NCI-H2196 treated with DMSO at 0.1 percent for 48 hours (cell line): ENCODE measurements at regions not wholly inside any gene's neighbourhood (a gene's known extent, or its start where the extent isn't known, plus 50 kb on each side); places are given as distances from the start of the nearest gene placed in this dataset.
"Not testable (repeated sequence)": the region's sequence is repeated elsewhere in the genome, so short reads cannot be mapped to it uniquely, and the experiment has no call there.

ENCODE experiments used
- DNase-seq: peaks from one replicate; lab custom pipeline; 2025; ENCODE audit not compliant: unreplicated experiment; lab: John Stamatoyannopoulos, UW

DNA sequence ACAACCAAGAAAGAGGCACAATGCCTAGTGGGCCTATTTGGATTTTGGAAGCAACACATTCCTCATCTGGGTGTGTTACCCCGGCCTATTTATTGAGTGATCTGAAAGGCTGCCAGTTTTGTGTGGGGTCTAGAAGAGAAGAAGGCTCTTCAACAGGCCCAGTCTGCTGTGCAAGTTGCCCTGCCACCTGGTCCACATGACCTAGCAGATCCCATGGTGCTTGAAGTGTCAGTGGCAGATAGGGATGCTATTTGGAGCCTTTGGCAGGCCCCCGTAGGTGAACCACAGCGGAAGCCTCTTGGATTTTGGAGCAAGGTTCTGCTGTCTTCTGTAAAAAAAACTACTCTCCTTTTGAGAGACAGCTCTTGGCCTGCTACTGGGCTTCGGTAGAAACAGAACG lies 820.1 kb downstream of the TMTC2 start:
- no peak for DNase-seq

DNA sequence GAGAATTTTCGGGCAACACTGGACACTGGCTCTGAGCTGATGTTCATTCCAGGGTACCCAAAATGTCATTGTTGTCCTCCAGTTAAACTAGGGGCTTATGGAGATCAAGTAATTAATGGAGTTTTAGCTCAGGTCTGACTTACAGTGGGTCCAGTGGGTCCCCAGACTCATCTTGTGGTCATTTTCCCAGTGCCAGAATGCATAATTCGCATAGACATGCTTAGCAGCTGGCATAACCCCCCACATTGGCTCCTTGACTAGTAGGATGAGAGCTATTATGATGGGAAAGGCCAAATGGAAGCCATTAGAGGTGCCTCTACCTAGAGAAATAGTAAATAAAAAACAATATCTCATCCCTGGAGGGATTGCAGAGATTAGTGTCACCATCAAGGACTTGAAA lies 818.9 kb downstream of the TMTC2 start:
- DNase-seq = no peak

DNA sequence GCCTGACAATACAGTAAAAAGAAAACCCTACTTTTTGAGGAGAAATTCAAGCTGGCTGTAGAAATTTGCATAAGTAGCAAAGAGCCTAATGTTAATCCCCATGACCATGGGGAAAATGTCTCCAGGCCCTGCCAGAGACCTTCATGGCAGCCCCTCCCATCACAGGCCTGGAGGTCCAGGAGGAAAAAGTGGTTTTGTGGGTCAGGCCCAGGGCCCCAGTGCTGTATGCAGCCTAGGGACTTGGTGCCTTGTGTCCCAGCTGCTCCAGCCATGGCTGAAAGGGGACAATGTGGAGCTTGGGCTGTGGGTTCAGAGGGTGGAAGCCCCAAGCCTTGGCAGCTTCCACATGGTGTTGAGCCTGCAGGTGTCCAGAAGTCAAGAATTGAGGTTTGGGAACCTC lies 813.2 kb downstream of the TMTC2 start:
- DNase-seq = not testable (repeated sequence)

DNA sequence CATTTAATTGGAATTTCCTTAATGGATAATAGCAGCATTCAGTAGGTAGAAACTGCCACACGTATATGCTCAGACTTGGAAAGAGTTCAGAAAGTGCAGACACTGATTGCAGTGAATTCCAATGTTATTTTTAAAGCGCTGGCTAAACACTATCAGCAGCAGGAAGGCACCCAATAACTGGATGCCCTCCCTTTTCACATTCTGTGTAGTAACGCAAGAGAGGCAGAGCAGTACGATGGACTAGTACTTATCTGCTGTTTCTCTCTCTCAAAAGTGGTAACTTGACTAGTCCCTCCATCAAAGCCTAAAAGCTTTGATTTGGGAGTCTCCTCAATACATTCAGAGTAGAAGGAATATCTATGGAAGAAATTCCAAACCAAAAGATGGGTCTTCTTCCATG lies 791.0 kb downstream of the TMTC2 start:
- DNase-seq = no peak

DNA sequence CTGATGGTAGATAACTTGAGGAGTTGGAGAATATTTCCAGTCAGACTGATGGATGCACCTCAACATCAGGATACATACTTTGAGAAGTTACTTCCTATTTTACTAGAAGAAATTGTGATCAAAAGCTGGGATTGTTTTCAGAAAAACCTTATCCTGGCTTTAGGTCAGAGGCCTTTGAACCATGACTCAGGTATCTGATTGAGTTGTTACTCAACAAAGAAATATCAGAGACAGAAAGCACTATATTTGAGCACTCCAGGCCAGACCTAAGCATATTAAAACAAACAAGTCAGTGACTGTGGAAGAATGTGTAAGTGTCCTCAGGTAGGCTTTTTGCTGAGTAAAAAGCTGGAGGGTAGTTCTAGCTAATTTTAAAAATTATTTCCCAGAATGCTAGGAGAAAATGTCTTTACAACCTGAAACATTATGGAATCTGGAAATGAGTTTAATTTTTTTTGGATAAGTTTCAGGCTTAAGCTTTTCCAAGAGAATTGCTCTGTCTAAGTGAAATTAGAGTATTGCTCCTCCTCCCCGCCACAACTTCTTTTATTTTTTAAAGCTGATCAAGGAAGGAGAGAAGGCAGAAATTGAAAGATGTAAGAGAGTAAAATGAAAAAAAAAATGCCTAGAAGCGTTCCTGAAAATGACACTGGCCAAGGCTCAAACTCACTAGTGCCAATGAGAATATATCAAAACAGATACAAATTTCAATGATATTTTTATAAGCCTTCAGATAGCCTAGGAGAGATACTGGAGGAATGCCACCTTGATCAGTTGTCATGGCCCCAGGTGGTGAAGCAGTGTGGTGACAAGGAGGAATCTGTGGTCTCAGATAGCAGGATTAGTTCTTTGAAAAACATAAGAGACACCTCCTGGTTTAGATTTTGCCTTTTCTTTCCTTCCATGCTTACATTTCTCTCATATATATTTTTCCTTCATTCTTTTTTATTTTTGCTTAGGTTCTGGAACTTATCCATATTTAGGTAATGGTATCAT lies 790.3 kb downstream of the TMTC2 start:
- no peak for DNase-seq

DNA sequence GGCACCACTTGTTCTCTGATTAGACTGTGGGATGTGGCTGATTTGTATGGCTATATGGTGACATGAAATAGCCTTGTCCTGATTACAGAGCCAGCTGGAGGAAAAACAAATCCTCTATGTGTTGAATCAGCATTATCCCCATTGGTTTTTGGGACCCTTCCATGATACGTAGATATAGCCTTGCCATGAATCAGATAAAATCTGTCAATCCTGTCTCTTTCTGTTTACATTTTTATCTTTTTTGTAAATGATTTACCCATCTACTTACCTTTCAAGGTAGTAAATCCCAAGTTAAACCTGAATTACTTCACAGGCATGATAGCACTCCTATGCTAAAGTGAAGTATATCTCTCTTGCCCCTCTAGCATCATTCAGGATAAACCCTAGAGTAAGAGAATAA lies 789.3 kb downstream of the TMTC2 start:
- DNase-seq = no peak

DNA sequence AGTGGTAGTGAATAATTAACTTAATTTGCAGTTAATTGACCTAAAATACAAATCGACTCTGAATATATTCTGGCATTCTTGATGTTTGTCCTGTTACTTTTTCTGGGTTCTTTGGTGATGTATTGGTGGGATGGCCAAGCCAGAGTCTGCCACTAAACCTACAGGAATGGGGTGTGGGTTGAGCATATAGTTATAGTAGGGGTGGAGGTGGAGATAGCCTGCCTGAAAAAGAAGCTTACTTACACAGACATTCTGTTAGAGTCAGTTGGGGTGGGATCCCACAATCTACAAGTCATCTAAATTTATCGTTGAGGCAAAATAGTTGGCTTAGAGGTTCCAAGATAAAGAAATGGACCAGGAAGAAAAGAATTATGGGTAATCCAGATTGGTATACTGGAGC lies 787.7 kb downstream of the TMTC2 start:
- DNase-seq = no peak

DNA sequence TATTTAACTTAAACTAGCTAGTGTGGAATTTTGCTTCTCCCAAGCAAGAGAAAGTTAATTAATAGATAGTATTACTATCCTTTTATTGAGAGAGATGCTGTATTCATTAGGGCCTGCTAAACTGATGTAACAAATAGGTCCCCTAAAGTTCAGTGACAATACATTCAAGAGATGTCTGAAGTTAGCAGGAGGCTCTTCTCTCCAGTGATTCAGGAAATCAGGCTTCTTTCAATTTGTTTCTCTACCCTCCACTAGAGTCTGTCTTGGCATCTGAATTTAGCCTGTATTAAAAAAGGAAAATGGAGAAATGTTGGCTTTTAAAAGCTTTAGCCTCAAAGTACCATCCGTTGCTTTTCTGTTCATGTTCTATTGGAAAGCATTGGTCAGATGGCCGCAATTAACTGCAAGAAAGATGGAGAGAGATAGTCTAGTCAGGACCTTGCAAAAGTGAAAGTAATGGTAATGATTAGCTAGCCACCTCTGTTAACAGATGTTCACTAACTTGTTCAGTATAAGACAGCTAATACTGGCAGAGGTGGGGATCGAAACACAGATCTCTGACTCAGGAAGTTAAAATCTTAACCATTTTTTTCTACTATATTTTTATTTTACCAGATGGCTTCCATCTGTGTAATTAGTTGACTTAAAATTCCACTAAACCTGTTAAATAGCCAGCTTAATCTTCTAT lies 786.8 kb downstream of the TMTC2 start:
- DNase-seq = no peak

DNA sequence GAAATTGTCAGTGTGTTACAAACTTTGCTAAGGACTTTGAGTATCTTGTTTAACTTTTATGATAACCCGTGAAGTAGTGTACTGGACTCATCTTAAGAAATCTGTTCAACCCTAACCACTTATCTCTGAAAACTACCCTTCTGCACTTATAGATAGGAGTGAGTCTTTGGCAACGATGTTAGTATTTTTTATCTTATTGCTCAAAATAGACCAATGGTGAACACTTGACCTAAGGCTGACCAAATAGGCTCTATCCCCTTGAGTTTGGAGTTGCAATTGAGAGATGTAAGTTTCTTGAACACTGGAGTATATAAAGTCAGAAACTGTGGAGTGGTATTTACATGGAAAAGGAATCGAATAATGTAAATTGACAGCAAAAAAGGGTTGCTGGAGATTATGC lies 786.1 kb downstream of the TMTC2 start:
- no peak for DNase-seq

DNA sequence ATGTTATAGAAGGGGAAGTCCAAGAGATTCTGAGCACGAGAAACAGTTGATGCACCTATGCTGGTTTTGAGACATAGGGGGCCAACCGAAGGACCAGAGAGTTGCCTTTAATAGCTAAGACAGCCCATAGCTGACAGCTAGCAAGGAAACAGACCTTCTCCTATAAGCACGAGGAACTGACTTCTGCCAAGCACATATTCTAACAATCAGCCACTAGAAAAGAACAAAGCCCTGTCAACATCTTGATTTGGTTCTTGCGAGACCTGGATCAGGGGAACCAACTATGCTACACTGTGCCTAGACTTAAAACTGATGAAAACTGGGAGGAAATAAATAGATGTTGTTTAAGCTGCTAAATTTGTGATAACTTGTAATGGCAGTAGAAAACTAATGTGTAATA lies 785.6 kb downstream of the TMTC2 start:
- no peak for DNase-seq

DNA sequence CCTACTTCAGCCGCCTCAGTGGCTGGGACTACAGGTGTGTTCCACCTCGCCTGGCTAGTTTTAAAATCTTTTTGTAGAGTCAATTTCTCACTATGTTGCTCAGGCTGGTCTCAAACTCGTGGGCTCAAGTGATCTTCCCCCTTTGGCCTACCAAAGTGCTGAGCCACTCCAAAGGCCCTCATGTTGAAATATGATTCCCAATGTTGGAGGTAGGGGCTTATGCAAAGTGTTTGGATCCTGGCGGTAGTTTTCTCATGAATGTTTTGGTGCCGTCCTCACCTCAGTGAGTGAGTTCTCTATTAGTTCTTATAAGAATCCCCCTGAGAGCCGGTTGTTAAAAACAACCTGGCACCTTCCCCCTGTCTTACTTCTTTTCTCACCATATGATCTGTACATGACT lies 784.6 kb downstream of the TMTC2 start:
- DNase-seq = no peak

DNA sequence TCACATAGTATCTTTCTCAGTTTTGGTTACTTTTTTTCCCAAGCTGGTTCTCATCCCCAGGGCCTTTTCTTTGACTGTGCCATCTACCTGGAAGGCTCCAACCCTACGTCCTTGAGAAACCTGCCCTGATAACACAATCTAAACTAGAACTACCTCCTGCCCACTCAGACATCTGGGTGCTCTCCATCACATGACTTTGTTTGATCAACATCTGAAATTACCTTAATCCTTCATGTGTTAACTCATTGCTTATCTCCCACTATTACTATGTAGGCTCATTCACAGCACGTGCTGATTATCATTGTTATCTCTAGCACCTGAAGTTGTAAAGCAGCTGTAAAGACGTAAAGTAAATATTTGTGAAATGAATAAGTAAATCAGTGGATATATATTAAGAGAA lies 784.0 kb downstream of the TMTC2 start:
- no peak for DNase-seq

DNA sequence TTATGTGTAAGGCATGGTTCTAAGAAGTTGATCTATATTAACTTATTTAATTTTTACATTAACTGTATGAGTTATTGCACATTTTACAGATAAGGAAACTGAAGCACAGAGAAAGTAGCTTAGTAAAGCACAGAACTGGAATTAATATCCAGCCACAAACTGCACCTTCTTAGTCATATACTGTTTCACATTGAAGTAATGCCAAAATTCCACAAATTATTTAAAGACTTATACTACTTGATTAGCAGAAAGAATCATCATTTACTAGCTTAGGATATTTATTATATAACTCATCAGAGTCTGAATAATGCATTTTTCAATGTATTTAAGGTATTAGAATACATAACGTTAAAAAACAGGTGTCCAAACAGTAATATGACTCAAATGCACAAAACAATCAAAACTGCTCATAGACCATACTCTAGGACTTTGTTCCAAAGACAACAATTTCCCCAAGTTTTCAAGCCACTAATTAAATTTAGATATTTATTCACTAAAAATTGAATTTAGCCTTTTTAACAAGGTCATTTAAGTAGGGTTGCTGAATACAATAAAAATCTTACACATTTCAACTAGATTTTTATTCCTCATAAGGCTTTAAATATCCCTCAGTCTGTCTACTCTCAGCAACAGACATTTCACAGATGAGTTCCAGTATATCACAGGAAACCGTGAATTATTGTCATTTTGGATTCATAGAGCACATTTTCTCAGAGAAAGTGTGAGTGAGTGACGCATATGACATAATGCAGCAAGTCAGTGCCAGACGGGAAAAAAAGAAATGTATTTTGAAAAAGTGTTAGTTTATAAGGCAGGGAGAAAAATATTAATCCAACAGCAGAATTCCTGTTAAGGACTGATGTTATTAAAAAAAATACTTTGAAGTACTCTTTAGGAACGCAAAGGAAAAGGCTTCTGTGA lies 782.5 kb downstream of the TMTC2 start:
- DNase-seq = no peak

DNA sequence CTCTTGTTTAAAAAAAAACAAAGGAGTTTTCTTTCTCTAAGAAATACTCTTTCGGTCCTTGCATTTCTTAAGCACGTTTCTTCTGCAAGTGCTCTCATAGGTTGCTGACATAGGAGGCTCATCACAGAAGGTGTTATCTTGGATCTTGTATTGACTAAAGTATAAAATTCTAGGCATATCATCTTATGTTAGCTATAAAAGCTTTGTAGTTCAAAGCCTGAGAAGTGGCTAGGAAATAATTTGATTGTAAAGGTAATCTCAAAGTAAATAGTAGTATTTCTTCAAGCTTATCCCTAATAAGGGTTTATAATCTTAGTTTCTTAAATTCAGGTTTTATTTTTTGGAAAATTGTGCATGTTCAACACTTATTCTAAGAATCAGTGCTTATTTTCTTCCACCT lies 778.9 kb downstream of the TMTC2 start:
- DNase-seq = no peak

DNA sequence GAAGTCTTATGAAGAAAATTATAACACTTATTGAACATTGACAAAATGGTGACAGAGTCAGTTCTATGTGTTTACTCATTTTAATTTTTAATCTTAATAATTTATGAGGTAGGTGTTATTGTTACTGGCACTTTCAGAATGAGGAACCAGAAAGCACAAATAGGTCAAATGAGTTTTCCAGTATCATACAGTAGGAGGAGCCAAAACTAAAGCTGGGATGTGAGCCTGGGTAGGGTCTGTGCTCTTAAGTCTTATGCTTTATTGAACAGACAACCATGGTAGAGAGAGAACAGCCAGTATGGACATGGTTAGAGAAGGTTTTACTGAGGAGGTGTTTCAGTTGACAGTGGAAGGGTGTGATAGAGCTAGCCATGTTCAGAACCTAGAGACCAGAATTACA lies 775.7 kb downstream of the TMTC2 start:
- DNase-seq = no peak

DNA sequence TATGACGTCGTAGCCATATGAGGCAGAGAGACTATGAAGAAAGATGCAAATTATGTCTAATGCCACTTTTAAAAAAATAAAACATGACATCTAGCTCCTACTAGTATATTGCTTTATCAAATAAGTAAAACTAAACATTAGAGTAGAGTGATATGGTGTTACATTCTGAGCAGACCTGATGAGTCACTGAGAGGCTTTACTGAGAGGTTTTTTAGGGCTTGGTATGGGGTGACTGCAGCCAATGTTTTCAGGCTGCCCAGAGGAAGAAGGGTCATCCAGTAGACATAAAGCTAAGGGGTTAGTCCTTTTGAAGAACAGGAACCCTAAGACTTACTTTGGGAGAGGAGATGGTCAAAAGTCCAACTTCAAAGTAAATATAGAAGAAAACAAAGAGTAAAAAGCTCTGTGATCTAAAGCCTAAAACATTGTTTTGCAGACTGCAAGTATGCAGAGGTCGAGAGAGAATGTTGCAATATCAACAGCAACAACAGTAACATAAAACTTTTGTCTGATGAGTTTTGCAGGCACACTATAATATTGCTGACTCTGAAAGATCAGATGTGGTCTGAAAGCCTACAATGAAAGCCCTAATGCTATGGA lies 774.7 kb downstream of the TMTC2 start:
- DNase-seq = no peak

DNA sequence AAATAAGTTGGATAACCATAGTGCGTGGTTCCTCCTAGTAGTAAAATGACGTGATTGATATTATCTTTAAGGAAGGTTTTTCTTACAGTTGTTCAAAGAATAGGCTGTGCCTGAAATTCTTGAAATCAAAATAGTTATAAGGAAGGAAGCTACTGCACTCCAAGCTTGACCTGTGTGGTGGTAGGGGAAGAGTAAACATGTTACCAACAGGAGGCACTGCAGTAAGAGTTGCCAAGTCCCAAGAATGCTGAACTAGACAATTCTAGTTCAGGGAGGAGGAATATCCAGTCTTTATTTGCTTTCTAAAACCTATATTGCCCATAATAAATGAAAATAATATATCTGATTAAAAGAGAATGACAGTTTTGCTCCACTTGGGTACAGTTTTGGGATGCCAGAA lies 764.5 kb downstream of the TMTC2 start:
- DNase-seq = no peak

DNA sequence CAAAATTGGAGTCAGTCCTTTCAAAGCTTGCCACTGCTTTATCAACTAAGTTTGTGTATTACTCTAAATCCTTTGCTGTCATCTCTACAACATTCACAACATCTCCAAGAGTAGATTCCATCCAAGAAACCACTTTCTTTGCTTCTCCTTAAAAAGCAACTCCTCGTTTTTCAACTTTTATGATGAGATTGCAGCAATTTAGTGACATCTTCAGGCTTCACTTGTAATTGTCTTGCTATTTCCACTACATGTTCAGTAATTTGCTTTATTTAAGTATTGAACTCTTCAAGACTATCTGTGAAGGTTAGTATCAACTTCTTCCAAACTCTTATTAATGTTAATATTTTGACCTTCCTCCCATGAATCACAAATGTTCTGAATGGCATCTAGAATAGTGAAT lies 747.9 kb downstream of the TMTC2 start:
- no peak for DNase-seq

DNA sequence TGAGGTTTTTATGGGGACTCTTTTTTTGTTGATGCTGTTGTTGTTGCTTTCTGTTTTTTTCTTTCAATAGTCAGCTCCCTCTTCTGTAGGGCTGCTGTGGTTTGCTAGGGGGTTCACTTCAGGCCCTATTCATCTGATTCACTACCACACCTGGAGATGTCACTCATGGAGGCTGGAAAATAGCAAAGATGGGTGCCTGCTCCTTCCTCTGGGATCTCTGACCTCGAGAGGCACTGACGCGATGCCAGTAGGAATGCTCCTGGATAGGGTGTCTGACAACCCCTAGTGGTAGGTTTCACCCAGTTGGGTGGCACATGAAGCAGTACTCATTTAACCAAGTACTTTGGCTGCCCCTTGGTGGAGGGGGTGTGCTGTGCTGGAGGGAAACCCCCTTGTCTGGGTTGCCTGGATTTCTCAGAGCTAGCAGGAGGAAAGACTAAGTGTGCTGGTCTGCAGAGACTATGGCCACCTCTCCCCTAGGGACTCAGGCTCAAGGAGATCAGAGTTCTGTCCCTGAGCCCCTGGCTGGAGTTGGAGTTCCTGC lies 745.5 kb downstream of the TMTC2 start:
- DNase-seq = no peak

DNA sequence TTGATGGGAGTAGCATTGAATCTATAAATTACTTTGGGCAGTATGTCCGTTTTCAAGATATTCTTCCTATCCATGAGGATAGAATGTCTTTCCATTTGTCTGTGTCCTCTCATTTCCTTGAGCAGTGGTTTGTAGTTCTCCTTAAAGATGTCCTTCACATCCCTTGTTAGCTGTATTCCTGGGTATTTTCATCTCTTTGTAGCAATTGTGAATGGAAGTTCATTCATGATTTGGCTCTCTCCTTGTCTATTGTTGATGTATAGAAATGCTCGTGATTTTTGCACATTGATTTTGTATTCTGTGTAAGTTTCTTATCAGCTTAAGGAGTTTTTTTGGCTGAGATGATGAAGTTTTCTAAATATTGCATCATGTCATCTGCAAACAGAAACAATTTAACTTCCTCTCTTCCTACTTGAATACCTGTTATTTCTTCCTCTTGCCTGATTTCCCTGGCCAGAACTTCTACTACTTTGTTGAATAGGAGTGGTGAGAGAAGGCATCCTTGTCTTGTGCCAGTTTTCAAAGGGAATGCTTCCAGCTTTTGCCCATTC lies 741.0 kb downstream of the TMTC2 start:
- DNase-seq = not testable (repeated sequence)
